GM12878 (cell line): ENCODE measurements at regions not wholly inside any gene's neighbourhood (a gene's known extent, or its start where the extent isn't known, plus 50 kb on each side); places are given as distances from the start of the nearest gene placed in this dataset.

Source experiments
- ATAC-seq: fragments of 200-7000 bp; cut with Tn5 transposase; 3 replicates; pipeline ENCODE4 v1.9.1; 2020; ENCODE audit warnings: mild to moderate bottlenecking, moderate library complexity
- BruUV-seq: library from RNA; stranded (reverse); fragments of 400-500 nt; replicated peaks from 2 replicates; lab custom pipeline; 2021; lab: Mats Ljungman, UMichigan
- CTCF ChIA-PET: fragments of 300-600 bp; sonication (Branson Sonifier 250); formaldehyde crosslinking; extraction: SDS; loops from one replicate; lab custom pipeline; 2021; ENCODE audit warnings: inconsistent platforms; lab: Yijun Ruan, JAX
- POLR2A ChIA-PET: fragments of 350-600 bp; formaldehyde crosslinking; extraction: SDS; loops from one replicate; lab custom pipeline; 2021; ENCODE audit warnings: inconsistent platforms; lab: Charles Lee
- RAD21 ChIA-PET: fragments of 300-600 bp; sonication (Branson Sonifier 250); formaldehyde crosslinking; loops from one replicate; lab custom pipeline; 2023; ENCODE audit warnings: antibody characterized with exemption; ENCODE audit not compliant: unreplicated experiment; lab: Charles Lee
- SMC1A ChIA-PET: fragments of 300-600 bp; sonication (Branson Sonifier 250); formaldehyde crosslinking; loops from one replicate; lab custom pipeline; 2023; ENCODE audit not compliant: unreplicated experiment, uncharacterized antibody; lab: Charles Lee
- DNase-seq: peaks from one replicate; pipeline ENCODE4 v3.0.0-alpha.2; 2011; ENCODE audit warnings: low read depth, low spot score
- FAIRE-seq: peaks from 3 replicates; lab custom pipeline; 2011; peaks lifted over from hg19 to GRCh38; lab: Jason Lieb, UNC
- H2AFZ ChIP-seq: 2 replicates; pipeline ENCODE4 v1.6.0; 2011; ENCODE audit warnings: low read depth, low read length, control low read depth; ENCODE audit not compliant: control insufficient read depth
- H3K27ac ChIP-seq: 2 replicates; pipeline ENCODE4 v1.5.1; 2011; ENCODE audit warnings: control low read depth; ENCODE audit not compliant: control insufficient read depth, insufficient read depth
- H3K27me3 ChIP-seq, 2 experiments: replicated peaks in 1 of 2; 2 replicates each; pipeline versions ENCODE4 v1.6.0 to v1.6.1; 2011; ENCODE audit warnings: low read length in 1 of 2; ENCODE audit not compliant: control insufficient read depth in 2 of 2, insufficient read depth in 2 of 2
- H3K36me3 ChIP-seq, 2 experiments: 2 replicates each; pipeline ENCODE4 v1.5.1; 2011; ENCODE audit warnings: low read length in 1 of 2; ENCODE audit not compliant: control insufficient read depth in 2 of 2, insufficient read depth in 2 of 2
- H3K4me1 ChIP-seq: 2 replicates; pipeline ENCODE4 v1.6.1; 2011; ENCODE audit warnings: mild to moderate bottlenecking, low read length, moderate library complexity, mixed read lengths; ENCODE audit not compliant: control insufficient read depth, insufficient read depth
- H3K4me2 ChIP-seq: 2 replicates; pipeline ENCODE4 v1.6.0; 2011; ENCODE audit warnings: control low read depth; ENCODE audit not compliant: control insufficient read depth, insufficient read depth
- H3K4me3 ChIP-seq: fragments of 200-600 bp; sonication (generic); 2 replicates; pipeline ENCODE4 v1.5.1; 2016
- H3K79me2 ChIP-seq: 2 replicates; pipeline ENCODE4 v1.6.0; 2011; ENCODE audit warnings: low read length; ENCODE audit not compliant: control insufficient read depth, insufficient read depth
- H3K9ac ChIP-seq: 2 replicates; pipeline ENCODE4 v1.8.0; 2011; ENCODE audit warnings: low read length, control low read depth, mixed read lengths; ENCODE audit not compliant: control insufficient read depth, insufficient read depth
- H3K9me3 ChIP-seq: replicated peaks from 3 replicates; pipeline ENCODE4 v1.5.1; 2011; ENCODE audit warnings: mild to moderate bottlenecking, low read length; ENCODE audit not compliant: control insufficient read depth, insufficient read depth
- H4K20me1 ChIP-seq: 2 replicates; pipeline ENCODE4 v1.6.0; 2011; ENCODE audit not compliant: control insufficient read depth, insufficient read depth
- HSF1 ChIP-seq: fragments of 150-350 bp; IDR thresholded peaks from 2 replicates; pipeline ENCODE4 v1.6.1; 2014; ENCODE audit warnings: mild to moderate bottlenecking, low read depth, low read length
- POLR2A ChIP-seq: IDR thresholded peaks from 2 replicates; pipeline ENCODE4 v1.6.1; 2011; ENCODE audit warnings: low read depth, mild to moderate bottlenecking, low read length
- RAD21 ChIP-seq: IDR thresholded peaks from 2 replicates; pipeline ENCODE4 v1.6.1; 2011; ENCODE audit warnings: mild to moderate bottlenecking, low read depth, low read length, moderate library complexity; ENCODE audit not compliant: insufficient read depth
- WGBS: methylation state at CpG from one replicate; pipeline ENCODE4 v1.1.6; 2016; ENCODE audit warnings: low lambda C conversion rate; ENCODE audit not compliant: insufficient replicate concordance, insufficient coverage; ENCODE audit errors: missing lambda C conversion rate; 5-methylcytosine and 5-hydroxymethylcytosine counted together
- in situ Hi-C: fragments of 300-500 bp; cut with MboI; formaldehyde crosslinking; loops from 9 replicates; pipeline ENCODE4 v1.14.3; 2018; ENCODE audit warnings: mixed read lengths
- intact Hi-C: fragments of 100-400 bp; cut with micrococcal nuclease; formaldehyde crosslinking; loops from one replicate; pipeline ENCODE4 v1.14.2; 2022; ENCODE audit not compliant: unreplicated experiment

GRCh38 chr4:187019896-187020295 is 296.2 kb upstream of the FAT1 start:
- DNase-seq (no peak), FAIRE-seq (no peak), ATAC-seq (no peak)
- SMC1A ChIA-PET, result no interaction called here
- Histone ChIP-seq H3K4me3 (no peak overlapping the region), H3K9ac (no peak overlapping the region), H3K36me3 (no peaks in the 10 kb centered on the region), H3K4me1 (no peaks in the 10 kb centered on the region), H3K9me3 (no peaks in the 10 kb centered on the region), H4K20me1 (no peaks in the 10 kb centered on the region), H3K27ac (no peak overlapping the region), H2AFZ (no peak overlapping the region), H3K27me3 (no peaks in the 10 kb centered on the region), H3K4me2 (no peak overlapping the region), H3K79me2 (no peaks in the 10 kb centered on the region)
- BruUV-seq, result no TSS peak
- RAD21 ChIA-PET, result no interaction called here
- POLR2A ChIA-PET, result no interaction called here
- WGBS, result 11% methylated on average over 8 of the region's 8 CpGs
- CTCF ChIA-PET, result no interaction called here
- TF ChIP-seq RAD21, result no peak
- intact Hi-C loops, result no loop called here
- in situ Hi-C loops, result no loop called here

GRCh38 chr4:187020676-187021075 is 297.0 kb upstream of the FAT1 start:
- ATAC-seq (no peak), DNase-seq (no peak), FAIRE-seq (no peak)
- intact Hi-C loops, result no loop called here
- no peak overlapping the region for H3K4me3 ChIP-seq
- WGBS, result 0% methylated on average over 2 of the region's 2 CpGs
- ChIA-PET POLR2A (no interaction called here), CTCF (no interaction called here), RAD21 (no interaction called here), SMC1A (no interaction called here)
- H3K4me2 ChIP-seq, result no peak overlapping the region
- no peak overlapping the region for H3K27ac ChIP-seq
- H3K4me1 ChIP-seq, result no peaks in the 10 kb centered on the region
- H3K79me2 ChIP-seq, result no peaks in the 10 kb centered on the region
- in situ Hi-C loops, result no loop called here
- H3K9me3 ChIP-seq, result no peaks in the 10 kb centered on the region
- H4K20me1 ChIP-seq, result no peaks in the 10 kb centered on the region
- H3K9ac ChIP-seq, result no peak overlapping the region
- H2AFZ ChIP-seq, result no peak overlapping the region
- H3K36me3 ChIP-seq, result no peaks in the 10 kb centered on the region
- H3K27me3 ChIP-seq, result no peaks in the 10 kb centered on the region
- BruUV-seq, result no TSS peak
- TF ChIP-seq POLR2A, result no peak
- TF ChIP-seq HSF1, result no peak
